Body of pancreas (tissue), 4 donors: ENCODE measurements at regions not wholly inside any gene's neighbourhood (a gene's known extent, or its start where the extent isn't known, plus 50 kb on each side); places are given as distances from the start of the nearest gene placed in this dataset.

Source experiments
- ATAC-seq: fragments of 150-250 bp; one replicate; pipeline ENCODE4 v1.9.1; 2016
- DNase-seq, 4 donors: peaks; one replicate each; pipeline ENCODE4 v3.0.0-alpha.2; 2019
- H3K27ac ChIP-seq, 4 donors: fragments of 200-600 bp; sonication (generic); 1 replicate in 3 of 4; 2 replicates in 1 of 4; pipeline versions ENCODE4 v1.5.1 to v1.6.1; 2016 to 2019; ENCODE audit warnings: mild to moderate bottlenecking in 1 of 4, mixed read lengths in 1 of 4, moderate library complexity in 1 of 4
- H3K27me3 ChIP-seq, 2 donors: fragments of 200-600 bp; sonication (generic); one replicate each; pipeline ENCODE4 v1.6.0; 2016; ENCODE audit warnings: mild to moderate bottlenecking in 1 of 2
- H3K36me3 ChIP-seq, 2 donors: fragments of 200-600 bp; sonication (generic); replicated peaks in 1 of 2; 2 replicates each; pipeline ENCODE4 v1.5.1; 2016; ENCODE audit warnings: low read depth in 2 of 2; ENCODE audit not compliant: insufficient read depth in 1 of 2
- H3K4me1 ChIP-seq: fragments of 200-600 bp; sonication (generic); one replicate; pipeline ENCODE4 v1.6.0; 2016
- H3K4me3 ChIP-seq, 2 donors: fragments of 200-600 bp; sonication (generic); 1 replicate in 1 of 2; 2 replicates in 1 of 2; pipeline ENCODE4 v1.5.1; 2016 to 2019
- H3K9me3 ChIP-seq, 3 donors: fragments of 200-600 bp; sonication (generic); 1 replicate in 2 of 3; 2 replicates in 1 of 3; pipeline ENCODE4 v1.5.1; 2016
- POLR2A ChIP-seq, 3 donors: fragments of 450-650 bp; IDR thresholded peaks; one replicate each; pipeline ENCODE4 v1.6.1; 2016; ENCODE audit warnings: antibody characterized with exemption in 3 of 3, mild to moderate bottlenecking in 2 of 3
- WGBS, 2 donors: methylation state at CpG; one replicate each; pipeline ENCODE4 v1.1.5; 2017; 5-methylcytosine and 5-hydroxymethylcytosine counted together
- intact Hi-C: fragments of 100-400 bp; cut with DNase I; formaldehyde crosslinking; loops from one replicate; pipeline ENCODE4 v1.15.1; 2023
- TF ChIP-seq, protein P1 (sequence below), 7 experiments: fragments of 450-650 bp in 4 of 7; fragments of 200-600 bp in 3 of 7; sonication (generic) in 3 of 7; IDR thresholded peaks; one replicate each; pipeline ENCODE4 v1.5.1; 2016 to 2019; ENCODE audit warnings: antibody characterized with exemption in 7 of 7

GRCh38 chr5:5905186-5905585 lies 473.2 kb downstream of the MED10 start:
- no peak for DNase-seq
- WGBS, 2 donors = 60 to 72% methylated on average over 2 of the region's 2 CpGs

DNA sequence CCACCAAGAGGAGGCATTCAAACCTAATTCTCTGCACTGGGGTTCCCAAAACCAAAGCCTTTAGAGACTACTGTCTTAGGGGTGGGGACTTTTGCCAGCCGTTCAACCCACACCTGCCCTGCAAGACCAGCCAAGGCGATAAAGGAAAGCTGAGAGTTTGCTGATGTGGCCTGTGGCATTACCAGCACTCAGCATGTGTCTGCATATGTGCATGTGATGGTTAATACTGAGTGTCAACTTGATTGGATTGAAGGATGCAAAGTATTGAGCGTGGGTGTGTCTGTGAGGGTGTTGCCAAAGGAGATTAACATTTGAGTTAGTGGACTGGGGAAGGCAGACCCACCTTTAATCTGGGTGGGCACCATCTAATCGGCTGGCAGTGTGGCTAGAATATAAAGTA lies 474.2 kb downstream of the MED10 start:
- TF ChIP-seq POLR2A (IDR thresholded peaks at IDR 0.05) = no peak
- TF ChIP-seq, protein P1, sequence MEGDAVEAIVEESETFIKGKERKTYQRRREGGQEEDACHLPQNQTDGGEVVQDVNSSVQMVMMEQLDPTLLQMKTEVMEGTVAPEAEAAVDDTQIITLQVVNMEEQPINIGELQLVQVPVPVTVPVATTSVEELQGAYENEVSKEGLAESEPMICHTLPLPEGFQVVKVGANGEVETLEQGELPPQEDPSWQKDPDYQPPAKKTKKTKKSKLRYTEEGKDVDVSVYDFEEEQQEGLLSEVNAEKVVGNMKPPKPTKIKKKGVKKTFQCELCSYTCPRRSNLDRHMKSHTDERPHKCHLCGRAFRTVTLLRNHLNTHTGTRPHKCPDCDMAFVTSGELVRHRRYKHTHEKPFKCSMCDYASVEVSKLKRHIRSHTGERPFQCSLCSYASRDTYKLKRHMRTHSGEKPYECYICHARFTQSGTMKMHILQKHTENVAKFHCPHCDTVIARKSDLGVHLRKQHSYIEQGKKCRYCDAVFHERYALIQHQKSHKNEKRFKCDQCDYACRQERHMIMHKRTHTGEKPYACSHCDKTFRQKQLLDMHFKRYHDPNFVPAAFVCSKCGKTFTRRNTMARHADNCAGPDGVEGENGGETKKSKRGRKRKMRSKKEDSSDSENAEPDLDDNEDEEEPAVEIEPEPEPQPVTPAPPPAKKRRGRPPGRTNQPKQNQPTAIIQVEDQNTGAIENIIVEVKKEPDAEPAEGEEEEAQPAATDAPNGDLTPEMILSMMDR (IDR thresholded peaks at IDR 0.05) = no peak
- no peaks in the 10 kb centered on the region for H3K36me3 ChIP-seq

More at GRCh38 chr5:5905186-5905585, 473.2 kb downstream of the MED10 start:
- no peak for TF ChIP-seq POLR2A (IDR thresholded peaks at IDR 0.05)
- TF ChIP-seq, protein P1 (IDR thresholded peaks at IDR 0.05) = no peak
- intact Hi-C loops = no loop called here
- no peaks in the 10 kb centered on the region for H3K9me3 ChIP-seq
- no peak overlapping the region for H3K4me3 ChIP-seq
- H3K27ac ChIP-seq = no peak overlapping the region
- no peaks in the 10 kb centered on the region for H3K27me3 ChIP-seq
- ATAC-seq = no peak
- no peaks in the 10 kb centered on the region for H3K4me1 ChIP-seq
- H3K36me3 ChIP-seq = no peaks in the 10 kb centered on the region

GRCh38 chr5:5902678-5903646 lies 475.4 kb downstream of the MED10 start:
- H3K27ac ChIP-seq = no peak overlapping the region
- ATAC-seq = no peak
- no peak for DNase-seq
- 74 to 76% methylated on average over 10 of the region's 10 CpGs for WGBS, 2 donors
- H3K27me3 ChIP-seq = no peaks in the 10 kb centered on the region
- no peak overlapping the region for H3K4me3 ChIP-seq
- no peaks in the 10 kb centered on the region for H3K9me3 ChIP-seq
- intact Hi-C loops = no loop called here
- TF ChIP-seq, protein P1 (IDR thresholded peaks at IDR 0.05) = no peak
- no peaks in the 10 kb centered on the region for H3K4me1 ChIP-seq
- no peaks in the 10 kb centered on the region for H3K36me3 ChIP-seq

More for the DNA sequence above, 474.2 kb downstream of the MED10 start:
- ATAC-seq (no peak), DNase-seq (no peak)
- no peak overlapping the region for H3K27ac ChIP-seq
- intact Hi-C loops = no loop called here
- H3K4me1 ChIP-seq = no peaks in the 10 kb centered on the region
- no peaks in the 10 kb centered on the region for H3K9me3 ChIP-seq
- H3K4me3 ChIP-seq = no peak overlapping the region
- H3K27me3 ChIP-seq = no peaks in the 10 kb centered on the region
- WGBS, 2 donors = 47 to 52% methylated on average over 4 of the region's 4 CpGs

DNA sequence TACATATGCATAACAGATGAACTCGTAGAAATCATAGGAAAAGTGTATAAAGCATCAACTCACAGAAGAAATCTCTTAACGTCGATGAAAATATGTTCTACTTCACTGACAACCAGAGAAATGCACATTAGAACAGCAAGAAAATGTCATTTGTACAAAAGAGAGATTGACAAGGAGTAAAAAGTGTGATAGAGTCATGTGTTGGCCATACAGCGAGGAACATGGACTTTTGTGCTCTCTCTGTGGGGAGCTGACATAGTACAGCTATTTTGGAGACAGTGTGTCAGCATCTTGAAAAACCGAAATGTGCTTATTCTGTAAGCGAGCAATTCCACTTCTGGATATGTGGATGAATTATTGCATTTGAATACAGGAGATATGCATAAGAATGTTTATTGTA lies 477.9 kb downstream of the ICE1 start:
- no peak overlapping the region for H3K4me3 ChIP-seq
- no peak overlapping the region for H3K27ac ChIP-seq
- DNase-seq (no peak), ATAC-seq (no peak)
- TF ChIP-seq, protein P1 (IDR thresholded peaks at IDR 0.05) = no peak
- TF ChIP-seq POLR2A (IDR thresholded peaks at IDR 0.05) = no peak
- H3K36me3 ChIP-seq = no peaks in the 10 kb centered on the region
- no peaks in the 10 kb centered on the region for H3K27me3 ChIP-seq
- WGBS, 2 donors = 73 to 81% methylated on average over 6 of the region's 6 CpGs
- intact Hi-C loops = no loop called here
- H3K4me1 ChIP-seq = no peaks in the 10 kb centered on the region
- H3K9me3 ChIP-seq = no peaks in the 10 kb centered on the region
